DMS153 treated with DMSO at 0.1 percent for 48 hours (cell line): ENCODE measurements at regions not wholly inside any gene's neighbourhood (a gene's known extent, or its start where the extent isn't known, plus 50 kb on each side); places are given as distances from the start of the nearest gene placed in this dataset.

Experiments
- DNase-seq: peaks from one replicate; lab custom pipeline; 2025; ENCODE audit not compliant: unreplicated experiment; lab: John Stamatoyannopoulos, UW

DNA sequence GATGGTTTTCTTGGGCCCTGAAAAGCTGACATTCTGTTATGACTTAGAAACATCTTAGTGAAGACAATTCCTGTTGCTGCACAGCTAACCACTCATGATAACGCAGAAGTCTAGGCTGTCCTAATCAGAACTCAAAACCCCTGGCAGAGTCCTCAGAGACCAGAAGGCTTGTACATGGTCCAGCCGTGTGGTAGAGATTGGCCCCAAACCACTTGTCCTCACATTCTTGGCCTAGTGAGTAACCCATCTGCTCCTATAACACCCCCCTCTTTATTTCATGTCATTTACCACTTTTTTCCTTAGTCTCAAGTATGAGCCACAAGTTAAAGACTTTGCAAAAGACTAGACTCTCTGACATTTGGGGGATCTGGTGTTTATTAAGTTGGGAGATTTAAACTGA, 116.5 kb upstream of the ADAMTS18 start:
- no peak for DNase-seq

GRCh38 chr16:77553130-77553529, 118.3 kb upstream of the ADAMTS18 start:
- DNase-seq, result no peak

- no peak for DNase-seq
These were observed 120.3 kb upstream of the ADAMTS18 start for GRCh38 chr16:77555126-77555525.

DNA sequence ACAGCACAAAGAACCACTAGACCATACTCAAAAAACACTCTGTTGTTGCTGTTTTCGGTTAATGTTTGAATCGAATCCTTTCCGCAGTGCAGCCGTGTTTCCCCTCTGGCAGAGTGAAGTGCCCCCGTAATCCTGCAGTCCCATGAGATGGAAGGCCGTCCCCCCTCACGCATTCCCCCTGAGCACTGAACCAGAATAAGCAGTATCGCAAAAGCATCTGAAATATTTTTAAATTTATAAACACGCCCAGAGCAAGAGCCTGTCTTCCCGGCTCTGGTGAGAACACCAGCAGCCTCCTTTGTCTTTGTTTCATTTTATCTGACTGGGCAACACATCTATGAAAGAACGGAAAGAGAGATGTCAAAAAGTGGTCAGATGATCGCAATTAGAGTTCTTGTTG, 121.0 kb upstream of the ADAMTS18 start:
- no peak for DNase-seq

- no peak for DNase-seq
These were observed 121.5 kb upstream of the ADAMTS18 start for GRCh38 chr16:77556201-77556873.

DNA sequence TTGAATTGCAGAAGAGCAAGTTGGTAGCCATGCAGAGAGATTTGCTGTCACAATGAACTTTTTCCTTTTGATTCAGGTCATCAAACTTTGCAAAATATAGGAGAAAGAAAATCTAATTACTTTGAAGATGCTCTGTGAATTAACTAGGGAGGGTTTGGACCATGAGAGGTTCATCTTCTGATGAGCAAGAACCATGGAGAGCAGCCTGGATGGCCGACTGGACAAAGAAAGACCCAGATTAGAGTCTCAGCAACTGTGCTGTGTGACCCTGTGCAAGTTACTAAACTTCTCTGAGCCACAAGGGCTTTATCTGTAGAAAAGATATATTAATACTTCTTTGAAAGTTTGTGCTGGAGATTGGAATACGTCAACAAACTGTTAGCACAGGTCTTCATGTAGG, 122.6 kb upstream of the ADAMTS18 start:
- DNase-seq, result no peak

- no peak for DNase-seq
These were observed 124.0 kb upstream of the ADAMTS18 start for GRCh38 chr16:77558786-77559185.

DNA sequence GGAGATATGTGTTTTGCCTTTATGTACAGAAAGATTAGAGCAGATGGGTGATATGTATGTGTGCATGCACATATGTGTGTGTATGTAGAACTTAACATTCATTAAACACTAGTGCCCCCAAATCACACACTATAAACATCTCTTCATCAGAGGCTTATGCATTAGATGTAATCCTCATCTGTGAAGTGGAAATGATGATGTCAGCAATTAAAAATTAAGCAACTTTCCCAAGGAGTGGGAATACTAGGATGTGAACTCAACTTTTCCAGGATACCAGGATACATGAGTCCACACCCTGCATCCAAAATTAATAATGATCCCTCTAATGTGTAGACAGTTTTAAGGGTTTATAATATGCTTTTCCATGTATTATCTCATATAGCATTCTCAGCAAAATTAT, 127.7 kb upstream of the ADAMTS18 start:
- no peak for DNase-seq

DNA sequence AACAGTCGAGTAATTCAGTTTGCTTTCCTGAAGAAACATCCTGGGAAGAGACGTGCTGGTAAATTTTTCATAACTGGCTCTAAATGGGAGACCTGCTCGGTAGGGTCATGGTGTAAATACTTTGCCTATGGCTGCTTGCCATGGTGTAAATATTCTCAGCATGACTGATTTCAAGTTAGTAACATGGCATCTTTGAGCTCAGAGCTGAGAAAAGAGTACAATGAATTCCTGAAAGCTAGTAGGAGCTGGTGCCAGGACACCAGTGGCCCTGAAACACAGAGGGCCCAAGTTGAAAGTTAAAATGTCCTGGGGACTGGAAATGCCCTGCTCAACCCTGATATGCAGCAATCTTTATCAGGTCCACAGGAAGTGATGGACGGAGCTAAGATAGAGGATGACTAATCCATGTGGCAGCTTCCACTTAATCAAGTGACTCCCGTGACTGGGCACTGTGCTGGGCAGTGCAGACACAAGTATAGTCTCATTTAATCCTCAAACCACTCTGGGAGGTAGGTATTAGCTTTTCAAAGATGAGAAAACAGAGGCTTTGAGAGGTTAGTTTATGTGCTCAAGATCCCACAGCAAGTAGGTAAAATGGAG, 130.1 kb upstream of the ADAMTS18 start:
- no peak for DNase-seq

DNA sequence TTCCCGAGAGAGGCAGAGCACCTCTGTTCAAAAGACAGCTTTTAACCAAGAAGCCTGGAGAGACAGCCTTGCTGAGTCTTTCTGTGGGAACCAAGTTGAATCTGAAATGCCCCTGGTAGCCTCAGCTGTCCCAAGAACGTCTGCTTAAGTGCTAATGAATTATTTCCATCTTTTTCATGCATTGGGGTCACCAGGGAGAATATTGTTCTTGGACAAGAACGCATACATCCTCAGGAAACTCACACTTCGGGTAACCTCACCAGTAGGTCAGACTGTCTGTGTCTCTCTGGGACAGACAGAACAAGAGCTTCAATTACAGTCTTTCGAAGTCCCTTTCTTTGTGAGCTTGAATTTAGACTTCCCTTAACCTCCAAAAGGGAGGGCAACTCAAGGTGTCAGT, 134.6 kb upstream of the ADAMTS18 start:
- DNase-seq, result no peak

DNA sequence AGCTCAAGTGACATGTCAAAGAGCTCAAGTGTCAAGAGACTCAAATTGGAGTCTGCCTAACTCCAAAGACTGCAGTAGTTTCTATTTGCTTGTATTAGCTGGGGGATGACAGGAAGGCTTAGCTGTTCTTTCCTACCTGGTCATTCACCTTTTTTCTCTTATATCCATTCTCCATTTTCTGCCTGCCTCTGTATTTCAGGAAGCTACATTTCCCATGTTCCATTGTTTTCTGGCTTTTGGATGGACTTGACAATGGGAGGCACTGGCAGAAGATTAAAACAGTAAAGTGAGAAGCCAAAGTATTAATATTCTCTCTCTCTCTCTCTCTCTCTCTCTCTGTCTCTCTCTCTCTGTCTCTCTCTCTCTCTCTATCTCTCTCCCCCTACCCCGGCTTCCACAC, 135.7 kb upstream of the ADAMTS18 start:
- no peak for DNase-seq

DNA sequence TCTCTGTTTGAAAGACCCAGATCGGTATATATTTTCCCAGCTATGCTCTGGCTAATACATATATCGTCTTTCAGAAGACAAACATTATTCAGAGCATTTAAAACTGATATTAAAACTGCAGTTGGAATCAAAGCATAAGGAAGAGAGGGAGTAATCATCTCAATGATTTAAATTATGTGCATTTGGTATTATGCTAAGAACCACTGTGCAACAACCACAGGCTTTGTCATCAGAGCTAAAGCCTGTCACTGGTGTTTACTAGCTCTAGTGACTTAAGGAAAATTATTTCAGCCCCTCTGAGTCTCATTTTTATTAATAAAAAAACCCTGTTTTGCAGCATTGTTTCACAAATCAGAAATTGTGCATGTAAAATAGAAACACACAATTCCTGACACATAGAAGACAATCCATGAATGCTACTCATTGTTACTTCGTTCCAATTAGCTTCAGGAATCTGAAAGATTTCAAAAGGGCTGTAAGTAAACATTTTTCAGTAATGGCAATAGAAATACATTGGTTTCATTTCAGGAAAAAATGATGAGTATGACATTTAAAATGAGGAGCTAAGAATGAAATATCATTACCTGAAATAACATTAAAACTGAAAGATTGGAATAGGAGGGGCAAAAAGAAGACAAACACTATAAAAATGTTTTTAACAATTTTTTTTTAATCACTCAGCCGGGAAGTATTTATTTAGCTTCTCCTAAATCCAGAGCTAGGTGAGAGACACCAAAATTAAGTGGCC, 136.5 kb upstream of the ADAMTS18 start:
- DNase-seq, result no peak

- DNase-seq, result no peak
These were observed 140.2 kb upstream of the ADAMTS18 start for GRCh38 chr16:77574867-77575624.

GRCh38 chr16:77579351-77579891, 142.9 kb upstream of the NUDT7 start:
- no peak for DNase-seq

- DNase-seq, result no peak
These were observed 140.6 kb upstream of the NUDT7 start for GRCh38 chr16:77581706-77582105.

DNA sequence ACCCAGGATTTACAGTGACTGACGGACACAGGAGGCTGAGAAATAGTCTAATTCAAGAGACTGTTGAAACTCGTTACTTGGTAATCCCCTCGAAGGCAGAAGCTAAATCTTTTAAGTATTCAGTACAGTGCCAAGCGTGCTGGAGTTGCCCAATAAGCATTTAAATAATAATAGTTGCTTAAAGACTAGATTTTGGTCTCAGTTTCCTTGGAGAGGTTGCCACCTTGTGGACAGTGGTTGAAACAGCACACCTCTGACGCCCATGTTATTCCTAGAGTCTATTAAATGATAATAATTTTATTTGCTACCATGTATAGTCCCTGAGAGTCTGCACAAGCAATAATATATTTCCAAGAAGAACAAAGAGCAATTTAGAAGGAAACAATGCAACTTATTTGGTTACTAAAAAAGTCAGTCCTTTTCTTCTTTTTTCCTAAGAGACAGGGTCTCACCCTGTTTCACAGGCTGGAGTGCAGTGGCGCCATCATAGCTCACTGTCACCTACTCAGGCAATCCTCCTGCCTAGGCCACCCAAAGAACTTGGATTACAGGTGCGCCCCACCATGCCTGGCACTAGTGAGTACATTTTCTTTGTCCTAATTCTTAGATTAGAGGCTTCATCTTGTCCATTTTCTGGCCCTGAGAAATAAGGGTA, 138.0 kb upstream of the NUDT7 start:
- peak; percentile 78 for DNase-seq

GRCh38 chr16:77585379-77586251, 136.7 kb upstream of the NUDT7 start:
- no peak for DNase-seq

GRCh38 chr16:77588389-77588788, 133.9 kb upstream of the NUDT7 start:
- DNase-seq, result no peak

DNA sequence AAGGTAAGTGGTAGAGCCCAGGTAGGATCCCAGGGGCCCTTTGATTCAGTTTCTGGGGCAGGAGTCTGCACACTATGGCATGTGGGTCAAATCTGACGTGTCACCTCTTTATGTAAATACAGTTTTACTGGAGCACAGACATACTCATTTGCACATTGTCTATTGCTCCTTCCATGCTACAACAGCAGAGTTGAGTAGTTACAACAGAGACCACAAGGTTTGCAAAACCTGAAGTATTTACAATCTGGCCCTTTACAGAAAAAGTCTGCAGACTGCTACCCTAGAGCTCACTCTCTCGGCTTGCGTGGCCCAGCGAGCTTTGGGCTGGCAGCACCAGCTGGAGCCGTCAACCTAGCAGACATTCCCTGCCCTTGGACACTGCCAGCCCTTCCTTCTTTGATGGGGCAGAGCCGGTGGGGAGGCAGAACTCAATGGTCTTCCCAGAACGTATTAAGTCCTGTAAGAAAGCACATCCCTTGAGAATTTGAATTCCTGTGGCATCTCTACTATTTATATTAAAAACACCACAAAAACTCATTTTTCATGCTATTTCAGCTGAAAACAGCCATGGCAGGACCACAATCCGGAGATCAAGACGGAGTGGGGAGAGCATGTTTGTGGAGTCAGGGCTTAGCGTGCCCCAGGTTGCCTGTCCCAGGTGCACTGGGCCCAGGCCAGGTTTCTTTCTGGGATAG, 133.1 kb upstream of the NUDT7 start:
- DNase-seq, result no peak
